GM12872 (cell line): ENCODE measurements at regions not wholly inside any gene's neighbourhood (a gene's known extent, or its start where the extent isn't known, plus 50 kb on each side); places are given as distances from the start of the nearest gene placed in this dataset.

Experiments used
- CTCF ChIP-seq: IDR thresholded peaks from 3 replicates; pipeline ENCODE4 v1.5.1; 2011; ENCODE audit warnings: low read depth, mild to moderate bottlenecking, low read length, moderate library complexity; ENCODE audit not compliant: insufficient read depth

- no peak for TF ChIP-seq CTCF
Observed at GRCh38 chr1:55387145-55387544, 172.0 kb upstream of the USP24 start.

GRCh38 chr1:55386456-55386855 lies 171.3 kb upstream of the USP24 start:
- no peak for TF ChIP-seq CTCF

GRCh38 chr1:55385402-55386018 lies 170.3 kb upstream of the USP24 start:
- TF ChIP-seq CTCF, result no peak

- TF ChIP-seq CTCF, result no peak
Observed at GRCh38 chr1:55384637-55385036, 169.5 kb upstream of the USP24 start.

GRCh38 chr1:55382806-55383305 lies 167.7 kb upstream of the USP24 start:
- TF ChIP-seq CTCF, result no peak

GRCh38 chr1:55381983-55382382 lies 166.8 kb upstream of the USP24 start:
- TF ChIP-seq CTCF, result no peak

- no peak for TF ChIP-seq CTCF
Observed at GRCh38 chr1:55381491-55381890, 166.3 kb upstream of the USP24 start.
